ENCODE measurements at regions not wholly inside any gene's neighbourhood (a gene's known extent, or its start where the extent isn't known, plus 50 kb on each side); places are given as distances from the start of the nearest gene placed in this dataset.
A peak's percentile ranks its signal among the peaks of the same experiment; 100 is the strongest.

DNA sequence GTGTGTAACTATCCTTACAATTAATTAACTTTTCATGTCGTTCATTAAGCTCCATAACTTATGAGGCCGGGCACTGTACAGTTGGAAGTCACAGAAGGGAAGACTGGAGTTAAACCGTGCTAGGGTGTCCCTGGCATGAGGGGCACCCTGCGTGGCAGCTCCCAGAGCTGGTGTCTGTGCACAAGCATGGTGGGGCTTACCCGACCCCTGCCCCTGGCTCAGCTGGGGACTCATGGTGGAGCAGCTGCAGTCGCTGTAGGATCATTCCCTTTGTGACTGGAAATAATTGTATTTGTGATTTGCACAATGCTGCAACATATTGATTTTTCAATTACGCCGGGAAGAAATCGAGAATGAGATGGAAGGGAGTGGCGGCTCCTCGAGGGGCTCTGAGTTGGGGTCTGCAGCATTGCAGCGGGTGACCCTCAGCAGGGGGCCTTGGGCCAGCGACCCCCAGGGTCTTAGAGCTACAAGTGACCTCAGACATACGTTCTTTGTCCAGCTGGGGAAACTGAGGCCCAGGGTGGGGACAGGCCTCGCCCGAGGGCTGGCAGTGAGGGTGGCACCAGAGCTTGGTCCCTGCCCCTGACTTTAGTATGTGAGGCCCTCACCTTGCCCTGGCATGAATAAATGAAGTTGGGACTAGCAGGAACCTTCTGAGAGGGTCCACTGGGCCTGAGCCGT lies 125.4 kb downstream of the KIF26A start:
- WGBS: 74% methylated on average over 17 of the region's 17 CpGs

More for the DNA sequence above, 125.4 kb downstream of the KIF26A start:
- Histone ChIP-seq H3K9me3 (ENCODE audit: control insufficient read depth in 4 of 4, low read length in 3 of 4) (no peaks in the 10 kb centered on the region), H3K27ac (ENCODE audit: low read depth in 1 of 2, low read length in 2 of 2) (no peak overlapping the region), H3K36me3 (ENCODE audit: control insufficient read depth in 4 of 4, insufficient read depth in 3 of 4, low read depth in 1 of 4, low read length in 3 of 4) (no peaks in the 10 kb centered on the region), H3K4me1 (ENCODE audit: control insufficient read depth in 4 of 4, insufficient read depth in 4 of 4, low read length in 3 of 4) (no peaks in the 10 kb centered on the region), H3K9ac (ENCODE audit: low read depth in 1 of 2, low read length in 2 of 2) (no peak overlapping the region), H3K27me3 (ENCODE audit: control insufficient read depth in 4 of 4, insufficient read depth in 4 of 4, low read length in 3 of 4) (no peaks in the 10 kb centered on the region), H3K4me3 (ENCODE audit: low read depth in 1 of 3, low read length in 3 of 3) (no peak overlapping the region)
- TF ChIP-seq, protein P1, sequence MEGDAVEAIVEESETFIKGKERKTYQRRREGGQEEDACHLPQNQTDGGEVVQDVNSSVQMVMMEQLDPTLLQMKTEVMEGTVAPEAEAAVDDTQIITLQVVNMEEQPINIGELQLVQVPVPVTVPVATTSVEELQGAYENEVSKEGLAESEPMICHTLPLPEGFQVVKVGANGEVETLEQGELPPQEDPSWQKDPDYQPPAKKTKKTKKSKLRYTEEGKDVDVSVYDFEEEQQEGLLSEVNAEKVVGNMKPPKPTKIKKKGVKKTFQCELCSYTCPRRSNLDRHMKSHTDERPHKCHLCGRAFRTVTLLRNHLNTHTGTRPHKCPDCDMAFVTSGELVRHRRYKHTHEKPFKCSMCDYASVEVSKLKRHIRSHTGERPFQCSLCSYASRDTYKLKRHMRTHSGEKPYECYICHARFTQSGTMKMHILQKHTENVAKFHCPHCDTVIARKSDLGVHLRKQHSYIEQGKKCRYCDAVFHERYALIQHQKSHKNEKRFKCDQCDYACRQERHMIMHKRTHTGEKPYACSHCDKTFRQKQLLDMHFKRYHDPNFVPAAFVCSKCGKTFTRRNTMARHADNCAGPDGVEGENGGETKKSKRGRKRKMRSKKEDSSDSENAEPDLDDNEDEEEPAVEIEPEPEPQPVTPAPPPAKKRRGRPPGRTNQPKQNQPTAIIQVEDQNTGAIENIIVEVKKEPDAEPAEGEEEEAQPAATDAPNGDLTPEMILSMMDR (IDR thresholded peaks at IDR 0.05; ENCODE audit: low read depth, low read length, missing input control): no peak
- TF ChIP-seq JUND (IDR thresholded peaks at IDR 0.05) (no peak), EGR1 (IDR thresholded peaks at IDR 0.05; ENCODE audit: low read depth in 2 of 2) (no peak), RXRA (IDR thresholded peaks at IDR 0.05) (no peak), YY1 (IDR thresholded peaks at IDR 0.05) (no peak), NR2F2 (IDR thresholded peaks at IDR 0.05) (no peak), ATF3 (IDR thresholded peaks at IDR 0.05) (no peak), TAF1 (conservative IDR thresholded peaks at IDR 0.05) (no peak), HNF4G (IDR thresholded peaks at IDR 0.05) (no peak), FOXA1 (IDR thresholded peaks at IDR 0.05) (no peak), SP1 (IDR thresholded peaks at IDR 0.05) (no peak), ZBTB33 (IDR thresholded peaks at IDR 0.05) (no peak), HNF4A (conservative IDR thresholded peaks at IDR 0.05) (no peak), FOXA2 (IDR thresholded peaks at IDR 0.05) (no peak), RAD21 (IDR thresholded peaks at IDR 0.05) (no peak), GABPA (IDR thresholded peaks at IDR 0.05 in 1 of 2, conservative IDR thresholded peaks at IDR 0.05 in 1 of 2) (no peak)
- TF ChIP-seq, protein P2, sequence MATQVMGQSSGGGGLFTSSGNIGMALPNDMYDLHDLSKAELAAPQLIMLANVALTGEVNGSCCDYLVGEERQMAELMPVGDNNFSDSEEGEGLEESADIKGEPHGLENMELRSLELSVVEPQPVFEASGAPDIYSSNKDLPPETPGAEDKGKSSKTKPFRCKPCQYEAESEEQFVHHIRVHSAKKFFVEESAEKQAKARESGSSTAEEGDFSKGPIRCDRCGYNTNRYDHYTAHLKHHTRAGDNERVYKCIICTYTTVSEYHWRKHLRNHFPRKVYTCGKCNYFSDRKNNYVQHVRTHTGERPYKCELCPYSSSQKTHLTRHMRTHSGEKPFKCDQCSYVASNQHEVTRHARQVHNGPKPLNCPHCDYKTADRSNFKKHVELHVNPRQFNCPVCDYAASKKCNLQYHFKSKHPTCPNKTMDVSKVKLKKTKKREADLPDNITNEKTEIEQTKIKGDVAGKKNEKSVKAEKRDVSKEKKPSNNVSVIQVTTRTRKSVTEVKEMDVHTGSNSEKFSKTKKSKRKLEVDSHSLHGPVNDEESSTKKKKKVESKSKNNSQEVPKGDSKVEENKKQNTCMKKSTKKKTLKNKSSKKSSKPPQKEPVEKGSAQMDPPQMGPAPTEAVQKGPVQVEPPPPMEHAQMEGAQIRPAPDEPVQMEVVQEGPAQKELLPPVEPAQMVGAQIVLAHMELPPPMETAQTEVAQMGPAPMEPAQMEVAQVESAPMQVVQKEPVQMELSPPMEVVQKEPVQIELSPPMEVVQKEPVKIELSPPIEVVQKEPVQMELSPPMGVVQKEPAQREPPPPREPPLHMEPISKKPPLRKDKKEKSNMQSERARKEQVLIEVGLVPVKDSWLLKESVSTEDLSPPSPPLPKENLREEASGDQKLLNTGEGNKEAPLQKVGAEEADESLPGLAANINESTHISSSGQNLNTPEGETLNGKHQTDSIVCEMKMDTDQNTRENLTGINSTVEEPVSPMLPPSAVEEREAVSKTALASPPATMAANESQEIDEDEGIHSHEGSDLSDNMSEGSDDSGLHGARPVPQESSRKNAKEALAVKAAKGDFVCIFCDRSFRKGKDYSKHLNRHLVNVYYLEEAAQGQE (IDR thresholded peaks at IDR 0.05): no peak
- TF ChIP-seq, protein P3, sequence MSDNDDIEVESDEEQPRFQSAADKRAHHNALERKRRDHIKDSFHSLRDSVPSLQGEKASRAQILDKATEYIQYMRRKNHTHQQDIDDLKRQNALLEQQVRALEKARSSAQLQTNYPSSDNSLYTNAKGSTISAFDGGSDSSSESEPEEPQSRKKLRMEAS (IDR thresholded peaks at IDR 0.05): no peak
- DNase-seq (ENCODE audit: low spot score): peak; percentile 20
